ENCODE measurements at regions not wholly inside any gene's neighbourhood (a gene's known extent, or its start where the extent isn't known, plus 50 kb on each side); places are given as distances from the start of the nearest gene placed in this dataset.

GRCh38 chr20:17810847-17811627 is 111.3 kb downstream of the BANF2 start:
- H3K79me2 ChIP-seq (ENCODE audit: insufficient read depth): no peaks in the 10 kb centered on the region
- no peaks in the 10 kb centered on the region for H4K20me1 ChIP-seq (ENCODE audit: insufficient read depth)
- no peak for DNase-seq
- H3K9ac ChIP-seq: no peak overlapping the region
- H3K4me1 ChIP-seq (ENCODE audit: insufficient read depth): peaks cover 29% of the 10 kb centered on the region
- H3K27me3 ChIP-seq (replicated peaks; ENCODE audit: insufficient read depth): no peaks in the 10 kb centered on the region
- H3K9me2 ChIP-seq (ENCODE audit: insufficient read depth): no peaks in the 10 kb centered on the region
- 90 to 92% methylated on average over 9 of the region's 9 CpGs for WGBS, 2 experiments (ENCODE audit: low coverage in 1 of 2, low lambda C conversion rate in 2 of 2, missing lambda C conversion rate in 2 of 2)
- H3K27ac ChIP-seq: no peak overlapping the region
- no peak overlapping the region for H3K4me2 ChIP-seq (ENCODE audit: unreplicated experiment)
- H3K4me3 ChIP-seq: no peak overlapping the region
- no peaks in the 10 kb centered on the region for H3K9me3 ChIP-seq (ENCODE audit: low read depth)
- H3K36me3 ChIP-seq (ENCODE audit: low read depth): no peaks in the 10 kb centered on the region
- H2AFZ ChIP-seq: no peak overlapping the region
- TF ChIP-seq EZH2 (IDR thresholded peaks at IDR 0.05; ENCODE audit: insufficient read depth, poor library complexity, severe bottlenecking) (no peak), EZH2phosphoT487 (IDR thresholded peaks at IDR 0.05; ENCODE audit: insufficient read depth, low read depth) (no peak)
- H3F3A ChIP-seq (ENCODE audit: insufficient read depth): peaks cover 14% of the 10 kb centered on the region
- in situ Hi-C loops (cut with MboI): no loop called here

DNA sequence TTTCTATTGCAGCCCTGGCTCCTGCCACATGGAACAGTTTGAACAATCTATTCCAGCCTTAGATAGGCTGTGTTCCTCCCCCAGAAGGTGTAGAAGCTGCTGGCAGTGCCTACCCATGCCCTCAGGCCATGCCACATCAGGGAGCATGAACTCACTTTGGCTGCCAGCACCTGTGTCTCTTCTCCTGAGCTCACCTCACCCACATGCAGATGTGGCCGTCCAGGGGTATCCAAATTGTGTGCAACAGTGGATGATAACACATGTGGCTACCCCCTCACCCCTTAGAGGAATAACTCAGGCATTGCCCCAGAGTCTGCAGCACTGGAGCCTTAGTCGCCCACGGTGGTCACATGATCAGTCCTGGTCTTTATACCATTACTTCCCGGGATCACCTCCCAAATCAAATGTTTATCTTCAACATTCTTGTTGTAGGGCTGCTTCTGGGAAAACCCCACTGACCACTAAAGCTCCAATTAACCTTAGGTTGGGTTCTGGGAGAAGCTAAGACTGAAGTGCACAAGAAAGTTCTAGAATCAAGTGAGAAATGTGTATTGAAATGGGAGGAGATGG is 110.4 kb downstream of the BANF2 start:
- no peaks in the 10 kb centered on the region for H3K9me2 ChIP-seq (ENCODE audit: insufficient read depth)
- no peak overlapping the region for H3K27ac ChIP-seq
- TF ChIP-seq EZH2 (IDR thresholded peaks at IDR 0.05; ENCODE audit: insufficient read depth, poor library complexity, severe bottlenecking) (no peak), EZH2phosphoT487 (IDR thresholded peaks at IDR 0.05; ENCODE audit: insufficient read depth, low read depth) (no peak)

DNA sequence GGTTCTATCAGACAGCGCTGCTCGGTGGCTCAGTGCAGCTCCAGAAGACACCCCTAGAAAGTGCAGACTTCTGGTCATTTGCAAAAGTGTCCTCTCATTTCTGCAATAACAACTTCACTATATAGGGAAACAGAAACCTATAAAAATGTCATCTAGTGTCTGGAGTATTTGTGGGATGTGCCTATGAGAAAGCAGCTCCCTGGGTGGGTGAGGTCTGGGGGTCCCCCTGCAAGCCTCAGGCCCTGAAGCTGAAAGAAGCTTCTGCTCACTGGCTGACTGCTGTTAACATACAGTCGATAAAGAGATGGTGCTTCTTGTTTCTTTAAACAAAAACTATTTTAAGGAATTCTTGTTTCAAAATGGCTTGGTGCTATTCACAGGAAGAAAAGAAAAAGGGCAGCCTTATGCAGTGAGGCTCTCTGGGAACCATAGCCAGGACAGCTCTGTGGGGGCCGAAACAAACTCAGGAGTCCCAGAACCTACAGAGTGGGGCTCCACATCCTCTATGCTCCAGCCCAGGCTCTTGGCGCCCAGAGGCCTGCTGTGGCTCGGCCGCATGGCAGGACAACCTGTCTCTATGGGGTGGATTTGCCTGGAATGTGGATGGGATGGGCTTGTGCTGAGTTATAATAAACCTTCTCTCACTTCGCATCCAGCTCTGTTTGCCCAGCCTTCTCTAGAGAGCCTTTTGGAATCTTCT is 109.7 kb downstream of the BANF2 start:
- no peaks in the 10 kb centered on the region for H3K27me3 ChIP-seq (replicated peaks; ENCODE audit: insufficient read depth)
- peaks cover 14% of the 10 kb centered on the region for H3F3A ChIP-seq (ENCODE audit: insufficient read depth)
- no peak overlapping the region for H3K4me2 ChIP-seq (ENCODE audit: unreplicated experiment)
- in situ Hi-C loops (cut with MboI): no loop called here
- TF ChIP-seq EZH2phosphoT487 (IDR thresholded peaks at IDR 0.05; ENCODE audit: insufficient read depth, low read depth) (no peak), EZH2 (IDR thresholded peaks at IDR 0.05; ENCODE audit: insufficient read depth, poor library complexity, severe bottlenecking) (no peak)
- H3K36me3 ChIP-seq (ENCODE audit: low read depth): no peaks in the 10 kb centered on the region
- H4K20me1 ChIP-seq (ENCODE audit: insufficient read depth): no peaks in the 10 kb centered on the region
- DNase-seq: no peak
- H3K4me3 ChIP-seq: no peak overlapping the region
- 54 to 55% methylated on average over 8 of the region's 8 CpGs for WGBS, 2 experiments (ENCODE audit: low coverage in 1 of 2, low lambda C conversion rate in 2 of 2, missing lambda C conversion rate in 2 of 2)
- H3K4me1 ChIP-seq (ENCODE audit: insufficient read depth): peaks cover 31% of the 10 kb centered on the region
- H3K9ac ChIP-seq: no peak overlapping the region
- H3K79me2 ChIP-seq (ENCODE audit: insufficient read depth): no peaks in the 10 kb centered on the region
- H3K9me3 ChIP-seq (ENCODE audit: low read depth): no peaks in the 10 kb centered on the region
- H3K9me2 ChIP-seq (ENCODE audit: insufficient read depth): no peaks in the 10 kb centered on the region
- H2AFZ ChIP-seq: no peak overlapping the region
- H3K27ac ChIP-seq: no peak overlapping the region

More for the DNA sequence above, 110.4 kb downstream of the BANF2 start:
- no peaks in the 10 kb centered on the region for H3K9me3 ChIP-seq (ENCODE audit: low read depth)
- no peak overlapping the region for H3K9ac ChIP-seq
- no peaks in the 10 kb centered on the region for H3K79me2 ChIP-seq (ENCODE audit: insufficient read depth)
- in situ Hi-C loops (cut with MboI): no loop called here
- H3F3A ChIP-seq (ENCODE audit: insufficient read depth): peaks cover 14% of the 10 kb centered on the region
- no peak for DNase-seq
- H3K4me1 ChIP-seq (ENCODE audit: insufficient read depth): peaks cover 31% of the 10 kb centered on the region
- no peaks in the 10 kb centered on the region for H3K27me3 ChIP-seq (replicated peaks; ENCODE audit: insufficient read depth)
- no peak overlapping the region for H2AFZ ChIP-seq
- no peaks in the 10 kb centered on the region for H4K20me1 ChIP-seq (ENCODE audit: insufficient read depth)
- no peak overlapping the region for H3K4me3 ChIP-seq
- WGBS, 2 experiments (ENCODE audit: low coverage in 1 of 2, low lambda C conversion rate in 2 of 2, missing lambda C conversion rate in 2 of 2): 73 to 78% methylated on average over 4 of the region's 4 CpGs
- no peak overlapping the region for H3K4me2 ChIP-seq (ENCODE audit: unreplicated experiment)
- no peaks in the 10 kb centered on the region for H3K36me3 ChIP-seq (ENCODE audit: low read depth)

GRCh38 chr20:17808782-17809181 is 109.0 kb downstream of the BANF2 start:
- H3K4me1 ChIP-seq (ENCODE audit: insufficient read depth): peaks cover 31% of the 10 kb centered on the region
- 0 out of 2 replicates have a peak overlapping the region, but pooled peaks have one; percentile 92 for H2AFZ ChIP-seq
- H3K4me2 ChIP-seq (ENCODE audit: unreplicated experiment): peak overlapping the region; percentile 56
- in situ Hi-C loops (cut with MboI): no loop called here
- no peaks in the 10 kb centered on the region for H4K20me1 ChIP-seq (ENCODE audit: insufficient read depth)
- no peaks in the 10 kb centered on the region for H3K27me3 ChIP-seq (replicated peaks; ENCODE audit: insufficient read depth)
- H3K9me3 ChIP-seq (ENCODE audit: low read depth): no peaks in the 10 kb centered on the region
- H3K4me3 ChIP-seq: no peak overlapping the region
- H3K36me3 ChIP-seq (ENCODE audit: low read depth): no peaks in the 10 kb centered on the region
- H3K9me2 ChIP-seq (ENCODE audit: insufficient read depth): no peaks in the 10 kb centered on the region
- no peak for TF ChIP-seq EZH2phosphoT487 (IDR thresholded peaks at IDR 0.05; ENCODE audit: insufficient read depth, low read depth)
- TF ChIP-seq EZH2 (IDR thresholded peaks at IDR 0.05; ENCODE audit: insufficient read depth, poor library complexity, severe bottlenecking): no peak
- no peak for DNase-seq
- peak overlapping the region; percentile 61; the same call in 1 of the 2 replicates for H3K27ac ChIP-seq
- WGBS, 2 experiments (ENCODE audit: low coverage in 1 of 2, low lambda C conversion rate in 2 of 2, missing lambda C conversion rate in 2 of 2): 79 to 84% methylated on average over 5 of the region's 5 CpGs
- no peak overlapping the region for H3K9ac ChIP-seq
- peaks cover 14% of the 10 kb centered on the region for H3F3A ChIP-seq (ENCODE audit: insufficient read depth)
- H3K79me2 ChIP-seq (ENCODE audit: insufficient read depth): no peaks in the 10 kb centered on the region
